Sigmoid colon (tissue), 6 donors: ENCODE measurements at regions not wholly inside any gene's neighbourhood (a gene's known extent, or its start where the extent isn't known, plus 50 kb on each side); places are given as distances from the start of the nearest gene placed in this dataset.

Experiments
- DNase-seq: peaks from one replicate; pipeline ENCODE4 v3.0.0-alpha.2; 2019
- H3K27ac ChIP-seq, 4 donors: fragments of 200-600 bp; sonication (generic); one replicate each; pipeline ENCODE4 v1.5.1; 2016 to 2019; ENCODE audit warnings: mild to moderate bottlenecking in 1 of 4
- H3K27me3 ChIP-seq, 3 donors: fragments of 200-600 bp; sonication (generic); one replicate each; pipeline ENCODE4 v1.5.1; 2019; ENCODE audit warnings: mild to moderate bottlenecking in 1 of 3
- H3K36me3 ChIP-seq, 4 donors: fragments of 200-600 bp; sonication (generic); one replicate each; pipeline ENCODE4 v1.5.1; 2016 to 2019
- H3K4me1 ChIP-seq, 4 donors: fragments of 200-600 bp; sonication (generic); one replicate each; pipeline ENCODE4 v1.5.1; 2017 to 2019
- H3K4me3 ChIP-seq, 4 donors: fragments of 200-600 bp; sonication (generic); one replicate each; pipeline ENCODE4 v1.5.1; 2017 to 2019; ENCODE audit warnings: mild to moderate bottlenecking in 2 of 4, moderate library complexity in 1 of 4
- H3K9me3 ChIP-seq, 4 donors: fragments of 200-600 bp in 3 of 4; sonication (generic) in 3 of 4; one replicate each; pipeline versions ENCODE4 v1.5.1 to v1.6.1; 2013 to 2019
- CTCF ChIP-seq, 4 experiments: fragments of 450-650 bp in 3 of 4; fragments of 200-600 bp in 1 of 4; IDR thresholded peaks; one replicate each; pipeline ENCODE4 v1.5.1; 2016 to 2019; ENCODE audit warnings: antibody characterized with exemption in 4 of 4, mild to moderate bottlenecking in 3 of 4, moderate library complexity in 2 of 4
- EP300 ChIP-seq, 4 donors: sonication (generic); formaldehyde crosslinking; IDR thresholded peaks; one replicate each; pipeline ENCODE4 v1.6.1; 2017; ENCODE audit warnings: antibody characterized with exemption in 4 of 4
- POLR2A ChIP-seq, 2 donors: fragments of 450-650 bp; IDR thresholded peaks; one replicate each; pipeline ENCODE4 v1.6.1; 2016; ENCODE audit warnings: antibody characterized with exemption in 2 of 2, mild to moderate bottlenecking in 2 of 2, moderate library complexity in 2 of 2
- POLR2AphosphoS5 ChIP-seq, 4 donors: sonication (generic); formaldehyde crosslinking; IDR thresholded peaks; one replicate each; pipeline ENCODE4 v1.6.1; 2017; ENCODE audit warnings: antibody characterized with exemption in 4 of 4
- WGBS, 2 donors: extraction: QIAGEN DNeasy Blood & Tissue Kit; methylation state at CpG; one replicate each; pipeline ENCODE4 v1.1.7; 2013; 5-methylcytosine and 5-hydroxymethylcytosine counted together
- intact Hi-C: fragments of 100-400 bp; cut with DNase I; formaldehyde crosslinking; loops from one replicate; pipeline ENCODE4 v1.15.1; 2023
- donor health status: healthy with polysubstance abuse.
- donor health status: healthy.

GRCh38 chr10:78599122-78599853 lies 469.5 kb upstream of the ZMIZ1 start:
- WGBS, 2 donors = 78 to 93% methylated on average over 3 of the region's 3 CpGs
- Histone ChIP-seq H3K9me3 (no peaks in the 10 kb centered on the region), H3K4me1 (peaks cover 0 to 14% (median 10%) of the 10 kb centered on the region in 4 donors), H3K27ac (no peak overlapping the region), H3K4me3 (no peak overlapping the region), H3K36me3 (no peaks in the 10 kb centered on the region), H3K27me3 (no peaks in the 10 kb centered on the region)
- no peak for DNase-seq
- TF ChIP-seq POLR2AphosphoS5 (IDR thresholded peaks at IDR 0.05) = no peak
- no peak for TF ChIP-seq EP300 (IDR thresholded peaks at IDR 0.05)
- TF ChIP-seq CTCF (IDR thresholded peaks at IDR 0.05) = no peak
- intact Hi-C loops = no loop called here

GRCh38 chr10:78600121-78600665 lies 468.6 kb upstream of the ZMIZ1 start:
- Histone ChIP-seq H3K4me3 (no peak overlapping the region), H3K4me1 (peaks cover 0 to 14% (median 10%) of the 10 kb centered on the region in 4 donors), H3K27me3 (no peaks in the 10 kb centered on the region), H3K36me3 (no peaks in the 10 kb centered on the region), H3K27ac (no peak overlapping the region), H3K9me3 (no peaks in the 10 kb centered on the region)
- no peak for DNase-seq
- intact Hi-C loops = no loop called here
- WGBS, 2 donors = 81 to 86% methylated on average over 5 of the region's 5 CpGs
- TF ChIP-seq POLR2AphosphoS5 (IDR thresholded peaks at IDR 0.05) (no peak), CTCF (IDR thresholded peaks at IDR 0.05) (no peak), EP300 (IDR thresholded peaks at IDR 0.05) (no peak), POLR2A (IDR thresholded peaks at IDR 0.05) (no peak)

DNA sequence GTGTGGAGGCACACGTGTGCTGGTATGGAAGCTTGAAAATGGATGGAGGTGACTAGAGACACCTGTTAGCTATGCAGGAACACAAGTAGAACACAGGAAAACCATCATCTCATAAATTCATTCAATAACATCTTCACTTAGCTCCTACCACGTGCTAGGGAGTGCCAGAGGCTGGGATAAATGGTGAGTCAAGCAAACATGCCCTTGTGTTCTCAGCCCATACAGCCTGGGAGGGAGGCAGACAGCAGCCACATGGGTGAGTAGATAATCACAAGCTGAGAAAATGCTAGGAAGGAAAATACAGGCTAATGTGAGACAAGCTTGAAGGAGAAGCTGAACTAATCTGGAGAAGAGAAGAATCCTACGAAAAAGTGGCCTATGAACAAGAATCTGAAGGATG lies 468.0 kb upstream of the ZMIZ1 start:
- intact Hi-C loops = no loop called here
- Histone ChIP-seq H3K4me3 (no peak overlapping the region), H3K27ac (no peak overlapping the region), H3K27me3 (no peaks in the 10 kb centered on the region), H3K36me3 (no peaks in the 10 kb centered on the region), H3K9me3 (no peaks in the 10 kb centered on the region), H3K4me1 (peaks cover 0 to 14% (median 10%) of the 10 kb centered on the region in 4 donors)
- TF ChIP-seq CTCF (IDR thresholded peaks at IDR 0.05) = no peak
- no peak for DNase-seq
- 67 to 80% methylated on average over 3 of the region's 3 CpGs for WGBS, 2 donors

DNA sequence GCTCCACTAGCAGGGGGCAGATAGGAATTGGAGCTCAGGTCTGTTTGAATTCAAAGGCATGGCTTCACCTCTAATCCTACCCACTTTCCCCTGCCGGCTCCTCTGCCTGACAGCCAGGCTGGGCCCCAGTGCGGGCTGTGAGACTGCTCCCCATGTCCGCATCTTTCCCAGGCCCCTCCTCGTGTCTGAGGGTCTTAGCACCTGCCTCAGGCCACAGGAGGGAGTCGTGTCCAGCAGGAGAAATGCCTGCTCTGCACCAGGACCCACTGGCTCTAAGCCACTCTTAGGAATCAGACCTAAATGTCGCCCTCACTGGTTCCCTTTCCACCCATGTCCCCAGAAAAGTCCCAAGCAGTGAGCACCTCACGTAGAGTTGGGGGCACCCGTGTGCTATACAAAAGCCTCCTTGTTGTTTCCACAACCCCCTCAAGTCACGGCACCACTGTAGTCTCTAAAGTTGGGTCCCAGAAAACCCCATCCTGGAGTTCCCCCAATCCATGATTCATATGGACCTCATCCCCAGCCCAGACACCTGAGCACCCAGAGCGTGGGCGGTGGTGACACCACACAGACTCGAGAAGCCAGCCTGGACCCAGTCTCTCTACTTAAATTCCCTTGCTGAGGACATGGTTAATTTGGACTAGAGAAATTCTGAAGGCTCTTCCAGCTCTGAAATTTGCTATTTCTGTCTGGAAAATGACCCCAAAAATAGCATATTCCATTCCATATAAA lies 466.4 kb upstream of the ZMIZ1 start:
- H3K36me3 ChIP-seq = no peaks in the 10 kb centered on the region
- no peak overlapping the region for H3K27ac ChIP-seq
- 92 to 94% methylated on average over 12 of the region's 12 CpGs for WGBS, 2 donors
- TF ChIP-seq POLR2AphosphoS5 (IDR thresholded peaks at IDR 0.05) = no peak
- no peak for TF ChIP-seq POLR2A (IDR thresholded peaks at IDR 0.05)
- TF ChIP-seq CTCF (IDR thresholded peaks at IDR 0.05) = no peak
- no peak for TF ChIP-seq EP300 (IDR thresholded peaks at IDR 0.05)
- no peaks in the 10 kb centered on the region for H3K27me3 ChIP-seq
- intact Hi-C loops = no loop called here
- peaks cover 0 to 10% (median 7%) of the 10 kb centered on the region in 4 donors for H3K4me1 ChIP-seq
- DNase-seq = no peak
- no peaks in the 10 kb centered on the region for H3K9me3 ChIP-seq
- H3K4me3 ChIP-seq = no peak overlapping the region
